ENCODE measurements at regions not wholly inside any gene's neighbourhood (a gene's known extent, or its start where the extent isn't known, plus 50 kb on each side); places are given as distances from the start of the nearest gene placed in this dataset.

- TF ChIP-seq CTCF (IDR thresholded peaks at IDR 0.05) (no peak), POLR2A (IDR thresholded peaks at IDR 0.05) (no peak)
These were observed 434.5 kb downstream of the PREX1 start for GRCh38 chr20:48393311-48393685.

Measured in body of pancreas (tissue), 4 donors.